HTR-8/SVneo (cell line): ENCODE measurements at regions not wholly inside any gene's neighbourhood (a gene's known extent, or its start where the extent isn't known, plus 50 kb on each side); places are given as distances from the start of the nearest gene placed in this dataset.

Experiments used
- DNase-seq: peaks from one replicate; pipeline ENCODE4 v3.0.0; 2011; ENCODE audit warnings: low spot score, mixed read lengths; ENCODE audit not compliant: insufficient read length
- FAIRE-seq: peaks from 2 replicates; lab custom pipeline; 2011; peaks lifted over from hg19 to GRCh38; lab: Jason Lieb, UNC

- DNase-seq: no peak
Observed at GRCh38 chr17:69757688-69758430, 317.2 kb upstream of the KCNJ16 start.

GRCh38 chr17:69760562-69760961, 314.5 kb upstream of the KCNJ16 start:
- DNase-seq (no peak), FAIRE-seq (no peak)

More at GRCh38 chr17:69757688-69758430, 317.2 kb upstream of the KCNJ16 start:
- FAIRE-seq: no peak

- DNase-seq (no peak), FAIRE-seq (no peak)
Observed at GRCh38 chr17:69761011-69761410, 314.0 kb upstream of the KCNJ16 start.

- peak; percentile 44 for DNase-seq
- peak; percentile 77 for FAIRE-seq
Observed at GRCh38 chr17:69761767-69762321, 313.2 kb upstream of the KCNJ16 start.

GRCh38 chr17:69762359-69762758, 312.7 kb upstream of the KCNJ16 start:
- no peak for FAIRE-seq
- no peak for DNase-seq

- DNase-seq (no peak), FAIRE-seq (no peak)
Observed at GRCh38 chr17:69762766-69763165, 312.3 kb upstream of the KCNJ16 start.

GRCh38 chr17:69763503-69763902, 311.5 kb upstream of the KCNJ16 start:
- DNase-seq (no peak), FAIRE-seq (no peak)

- FAIRE-seq (no peak), DNase-seq (no peak)
Observed at GRCh38 chr17:69764146-69764545, 310.9 kb upstream of the KCNJ16 start.

- FAIRE-seq (no peak), DNase-seq (no peak)
Observed at GRCh38 chr17:69769050-69769449, 306.0 kb upstream of the KCNJ16 start.

- DNase-seq (no peak), FAIRE-seq (no peak)
Observed at GRCh38 chr17:69773081-69773480, 301.9 kb upstream of the KCNJ16 start.

GRCh38 chr17:69779378-69780214, 295.4 kb upstream of the KCNJ16 start:
- no peak for DNase-seq
- no peak for FAIRE-seq

GRCh38 chr17:69783865-69784264, 291.2 kb upstream of the KCNJ16 start:
- DNase-seq (no peak), FAIRE-seq (no peak)

GRCh38 chr17:69788957-69789356, 286.1 kb upstream of the KCNJ16 start:
- no peak for FAIRE-seq
- DNase-seq: no peak

GRCh38 chr17:69796078-69796477, 278.9 kb upstream of the KCNJ16 start:
- no peak for DNase-seq
- no peak for FAIRE-seq

- no peak for FAIRE-seq
- no peak for DNase-seq
Observed at GRCh38 chr17:69800870-69801269, 274.2 kb upstream of the KCNJ16 start.

- DNase-seq (no peak), FAIRE-seq (no peak)
Observed at GRCh38 chr17:69801368-69801767, 273.7 kb upstream of the KCNJ16 start.

- no peak for DNase-seq
- FAIRE-seq: peak; percentile 70
Observed at GRCh38 chr17:69802045-69802740, 272.8 kb upstream of the KCNJ16 start.

GRCh38 chr17:69809331-69809730, 265.7 kb upstream of the KCNJ16 start:
- DNase-seq (no peak), FAIRE-seq (no peak)

- FAIRE-seq (peak; percentile 64), DNase-seq (no peak)
Observed at GRCh38 chr17:69810326-69810965, 264.6 kb upstream of the KCNJ16 start.

- DNase-seq: no peak
- FAIRE-seq: no peak
Observed at GRCh38 chr17:69812240-69812837, 262.7 kb upstream of the KCNJ16 start.
